Liver (tissue), 7 donors: ENCODE measurements at regions not wholly inside any gene's neighbourhood (a gene's known extent, or its start where the extent isn't known, plus 50 kb on each side); places are given as distances from the start of the nearest gene placed in this dataset.

Experiments used
- DNase-seq: peaks from one replicate; pipeline ENCODE4 v3.0.0-alpha.2; 2017; ENCODE audit warnings: low spot score
- H3K27ac ChIP-seq, 2 donors: one replicate each; pipeline ENCODE4 v1.7.0; 2013; ENCODE audit warnings: inconsistent platforms in 2 of 2, low read length in 2 of 2, control low read depth in 1 of 2, low read depth in 1 of 2, mild to moderate bottlenecking in 1 of 2
- H3K27me3 ChIP-seq, 4 donors: one replicate each; pipeline versions ENCODE4 v1.6.1 to v1.7.0; 2013; ENCODE audit warnings: low read length in 3 of 4, inconsistent platforms in 1 of 4, mild to moderate bottlenecking in 1 of 4, moderate library complexity in 1 of 4; ENCODE audit not compliant: control insufficient read depth in 4 of 4, insufficient read depth in 4 of 4
- H3K36me3 ChIP-seq, 4 donors: one replicate each; pipeline versions ENCODE4 v1.6.1 to v1.7.0; 2013; ENCODE audit warnings: low read length in 3 of 4, mild to moderate bottlenecking in 3 of 4, low read depth in 1 of 4, moderate library complexity in 1 of 4; ENCODE audit not compliant: control insufficient read depth in 4 of 4, insufficient read depth in 3 of 4
- H3K4me1 ChIP-seq, 4 donors: one replicate each; pipeline versions ENCODE4 v1.6.1 to v1.7.0; 2013; ENCODE audit warnings: low read length in 3 of 4, mild to moderate bottlenecking in 3 of 4, moderate library complexity in 1 of 4; ENCODE audit not compliant: control insufficient read depth in 4 of 4, insufficient read depth in 4 of 4
- H3K4me3 ChIP-seq, 3 donors: one replicate each; pipeline versions ENCODE4 v1.6.1 to v1.7.0; 2013; ENCODE audit warnings: low read length in 3 of 3, control low read depth in 1 of 3, low read depth in 1 of 3, mild to moderate bottlenecking in 1 of 3
- H3K9ac ChIP-seq, 2 donors: one replicate each; pipeline ENCODE4 v1.7.0; 2013; ENCODE audit warnings: low read length in 2 of 2, mild to moderate bottlenecking in 2 of 2, moderate library complexity in 2 of 2, control low read depth in 1 of 2, low read depth in 1 of 2
- H3K9me3 ChIP-seq, 4 donors: one replicate each; pipeline versions ENCODE4 v1.6.1 to v1.7.0; 2013; ENCODE audit warnings: low read length in 3 of 4; ENCODE audit not compliant: control insufficient read depth in 4 of 4
- ATF3 ChIP-seq: IDR thresholded peaks from 2 replicates; pipeline ENCODE4 v1.6.1; 2016; ENCODE audit warnings: antibody characterized with exemption
- EGR1 ChIP-seq, 2 donors: IDR thresholded peaks; 2 replicates each; pipeline ENCODE4 v1.6.1; 2016 to 2018; ENCODE audit warnings: antibody characterized with exemption in 2 of 2, low read depth in 2 of 2
- FOXA1 ChIP-seq: IDR thresholded peaks from 2 replicates; pipeline ENCODE4 v1.6.1; 2016; ENCODE audit warnings: antibody characterized with exemption
- FOXA2 ChIP-seq: IDR thresholded peaks from 2 replicates; pipeline ENCODE4 v1.6.1; 2016; ENCODE audit warnings: antibody characterized with exemption
- GABPA ChIP-seq, 2 donors: IDR thresholded peaks in 1 of 2; conservative IDR thresholded peaks in 1 of 2; 2 replicates each; pipeline ENCODE4 v1.6.1; 2016; ENCODE audit warnings: antibody characterized with exemption in 2 of 2, mild to moderate bottlenecking in 1 of 2, moderate library complexity in 1 of 2
- HNF4G ChIP-seq: IDR thresholded peaks from 2 replicates; pipeline ENCODE4 v1.6.1; 2016; ENCODE audit warnings: antibody characterized with exemption
- JUND ChIP-seq, 2 donors: IDR thresholded peaks; 2 replicates each; pipeline ENCODE4 v1.6.1; 2016; ENCODE audit warnings: antibody characterized with exemption in 2 of 2
- MAX ChIP-seq: IDR thresholded peaks from 2 replicates; pipeline ENCODE4 v1.6.1; 2016; ENCODE audit warnings: antibody characterized with exemption
- NR2F2 ChIP-seq: IDR thresholded peaks from 2 replicates; pipeline ENCODE4 v1.6.1; 2016; ENCODE audit warnings: antibody characterized with exemption
- RAD21 ChIP-seq, 2 donors: IDR thresholded peaks; 2 replicates each; pipeline ENCODE4 v1.6.1; 2016; ENCODE audit warnings: antibody characterized with exemption in 2 of 2, mild to moderate bottlenecking in 2 of 2
- REST ChIP-seq: IDR thresholded peaks from 2 replicates; pipeline ENCODE4 v1.6.1; 2016; ENCODE audit warnings: antibody characterized with exemption, mild to moderate bottlenecking
- RXRA ChIP-seq, 2 donors: IDR thresholded peaks; 2 replicates each; pipeline ENCODE4 v1.6.1; 2017 to 2018; ENCODE audit warnings: antibody characterized with exemption in 2 of 2, mild to moderate bottlenecking in 1 of 2
- SP1 ChIP-seq: IDR thresholded peaks from 2 replicates; pipeline ENCODE4 v1.6.1; 2018; ENCODE audit warnings: antibody characterized with exemption, mild to moderate bottlenecking
- TAF1 ChIP-seq: conservative IDR thresholded peaks from 2 replicates; pipeline ENCODE4 v1.6.1; 2016; ENCODE audit warnings: antibody characterized with exemption, mild to moderate bottlenecking
- YY1 ChIP-seq: IDR thresholded peaks from 2 replicates; pipeline ENCODE4 v1.6.1; 2016; ENCODE audit warnings: antibody characterized with exemption, mild to moderate bottlenecking
- ZBTB33 ChIP-seq: IDR thresholded peaks from 2 replicates; pipeline ENCODE4 v1.6.1; 2016; ENCODE audit warnings: antibody characterized with exemption
- WGBS: extraction: QIAGEN DNeasy Blood & Tissue Kit; methylation state at CpG from one replicate; pipeline ENCODE4 v1.1.7; 2013; 5-methylcytosine and 5-hydroxymethylcytosine counted together
- donor health status: healthy.
- donor health status: healthy.
- donor health status: healthy.
- donor health status: healthy.

- 87% methylated on average over 7 of the region's 7 CpGs for WGBS
- no peaks in the 10 kb centered on the region for H3K27me3 ChIP-seq
- DNase-seq, result no peak
These were observed 108.4 kb downstream of the LSM3 start for GRCh38 chr3:14286887-14287500.

GRCh38 chr3:14288177-14288788 lies 109.7 kb downstream of the LSM3 start:
- WGBS, result 89% methylated on average over 2 of the region's 2 CpGs
- H3K4me1 ChIP-seq, result no peaks in the 10 kb centered on the region
- no peak overlapping the region for H3K27ac ChIP-seq
- TF ChIP-seq NR2F2 (no peak), ATF3 (no peak), MAX (no peak), GABPA (IDR thresholded peaks at IDR 0.05 in 1 of 2, conservative IDR thresholded peaks at IDR 0.05 in 1 of 2) (no peak), FOXA2 (no peak), ZBTB33 (no peak), TAF1 (no peak), SP1 (no peak), HNF4G (no peak), RAD21 (IDR thresholded peaks at IDR 0.05) (no peak)

More at GRCh38 chr3:14286887-14287500, 108.4 kb downstream of the LSM3 start:
- Histone ChIP-seq H3K9ac (no peak overlapping the region), H3K27ac (no peak overlapping the region), H3K4me3 (no peak overlapping the region), H3K9me3 (no peaks in the 10 kb centered on the region), H3K4me1 (no peaks in the 10 kb centered on the region), H3K36me3 (no peaks in the 10 kb centered on the region)
- TF ChIP-seq RXRA (IDR thresholded peaks at IDR 0.05) (no peak), TAF1 (no peak), REST (no peak), HNF4G (no peak), FOXA1 (no peak), JUND (IDR thresholded peaks at IDR 0.05) (no peak), FOXA2 (no peak), GABPA (IDR thresholded peaks at IDR 0.05 in 1 of 2, conservative IDR thresholded peaks at IDR 0.05 in 1 of 2) (no peak), ZBTB33 (no peak), ATF3 (no peak), RAD21 (IDR thresholded peaks at IDR 0.05) (no peak), YY1 (no peak), NR2F2 (no peak), SP1 (no peak), EGR1 (IDR thresholded peaks at IDR 0.05; ENCODE audit: low read depth in 2 of 2) (no peak)

More at GRCh38 chr3:14288177-14288788, 109.7 kb downstream of the LSM3 start:
- Histone ChIP-seq H3K4me3 (no peak overlapping the region), H3K9me3 (no peaks in the 10 kb centered on the region), H3K9ac (no peak overlapping the region), H3K36me3 (no peaks in the 10 kb centered on the region), H3K27me3 (no peaks in the 10 kb centered on the region)
- no peak for DNase-seq
